T follicular helper cell (primary cell): ENCODE measurements at regions not wholly inside any gene's neighbourhood (a gene's known extent, or its start where the extent isn't known, plus 50 kb on each side); places are given as distances from the start of the nearest gene placed in this dataset.
"Not testable (repeated sequence)": the region's sequence is repeated elsewhere in the genome, so short reads cannot be mapped to it uniquely, and the experiment has no call there.

ENCODE experiments used
- DNase-seq: peaks from one replicate; pipeline ENCODE4 v3.0.0-alpha.2; 2020; ENCODE audit warnings: low read depth

GRCh38 chr11:33527738-33528137, 172.9 kb downstream of the C11orf91 start:
- DNase-seq, result not testable (repeated sequence)

GRCh38 chr11:33525789-33526188, 174.8 kb downstream of the C11orf91 start:
- DNase-seq, result no peak

DNA sequence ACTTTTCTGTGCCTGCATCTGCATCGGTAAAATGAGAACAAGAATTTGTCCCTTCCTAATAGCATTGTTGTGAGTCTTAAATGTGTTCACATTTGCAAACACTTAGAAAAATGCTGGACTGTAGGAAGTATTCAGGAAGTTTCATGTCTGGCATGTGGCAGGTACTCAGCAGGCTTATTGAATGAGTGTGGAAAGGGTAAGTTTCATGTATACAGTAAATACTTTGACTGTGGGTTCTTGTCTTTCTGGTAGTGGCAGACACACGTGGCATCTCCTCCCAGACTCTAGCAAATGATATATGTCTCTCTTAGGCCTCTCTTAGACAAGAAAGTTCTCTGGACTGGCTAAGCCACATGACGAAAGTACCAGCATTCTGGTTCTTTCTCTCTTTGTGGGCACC, 179.2 kb downstream of the C11orf91 start:
- no peak for DNase-seq

DNA sequence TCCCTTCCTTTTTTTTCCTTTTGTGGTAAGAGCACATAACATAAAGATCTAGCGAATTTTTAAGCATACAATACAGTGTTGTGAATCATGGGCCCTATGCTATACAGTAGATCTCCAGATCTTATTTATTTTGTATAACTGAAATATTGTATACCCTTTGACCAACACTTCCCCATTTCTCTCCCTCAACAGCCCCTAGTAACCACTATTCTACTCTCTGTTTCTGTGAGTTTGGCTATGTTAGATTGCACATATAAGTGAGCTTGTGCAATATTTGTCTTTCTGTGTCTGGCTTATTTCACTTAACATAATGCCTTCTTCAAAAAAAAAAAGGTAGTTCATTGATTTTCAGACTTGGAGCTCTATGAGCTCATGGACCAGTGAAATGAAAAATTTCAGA, 180.5 kb downstream of the C11orf91 start:
- DNase-seq, result no peak

- DNase-seq, result no peak
Observed at GRCh38 chr11:33515347-33515746, 185.3 kb downstream of the C11orf91 start.

- no peak for DNase-seq
Observed at GRCh38 chr11:33514079-33514925, 186.3 kb downstream of the C11orf91 start.

GRCh38 chr11:33509632-33510031, 191.0 kb downstream of the C11orf91 start:
- DNase-seq, result no peak

GRCh38 chr11:33507967-33508366, 192.7 kb downstream of the C11orf91 start:
- DNase-seq, result no peak

DNA sequence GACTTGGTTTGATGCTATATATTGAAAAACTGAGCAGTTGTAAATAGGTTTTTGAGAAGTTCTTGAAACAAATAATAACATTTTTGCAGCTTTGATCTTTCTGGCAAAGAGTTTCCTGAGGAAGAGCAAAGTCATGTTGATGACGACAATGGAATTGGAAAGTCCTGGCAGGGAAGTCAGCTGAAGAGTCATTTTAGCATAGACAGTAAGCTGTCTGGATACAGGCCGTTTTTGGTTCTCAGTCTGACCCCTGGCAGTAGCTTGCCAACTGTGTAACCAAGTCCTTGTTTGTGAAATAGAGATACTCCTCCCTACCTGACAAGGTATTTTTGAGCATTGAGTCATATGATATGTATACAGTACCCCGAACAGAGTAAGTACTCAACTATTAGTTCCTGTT, 193.3 kb downstream of the C11orf91 start:
- DNase-seq, result no peak

DNA sequence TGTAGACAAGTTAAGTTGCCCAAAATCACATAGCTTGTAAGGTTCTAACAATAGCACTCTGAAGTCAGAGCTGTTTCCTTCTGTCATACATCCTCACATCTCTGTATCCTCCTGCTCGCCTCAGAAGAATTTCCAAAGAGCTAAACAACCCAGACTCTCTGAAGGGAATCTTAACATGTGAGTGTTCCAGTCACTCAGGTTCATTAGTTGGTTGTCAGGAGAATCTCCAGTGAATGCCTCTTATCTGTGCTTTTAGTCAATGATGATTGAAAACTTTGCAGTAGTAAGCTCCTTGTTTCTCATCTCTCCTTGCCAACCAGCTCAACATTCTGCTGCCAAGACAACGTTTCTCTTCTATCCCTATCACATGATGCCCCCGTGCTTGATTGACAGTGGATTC, 195.5 kb downstream of the C11orf91 start:
- no peak for DNase-seq

DNA sequence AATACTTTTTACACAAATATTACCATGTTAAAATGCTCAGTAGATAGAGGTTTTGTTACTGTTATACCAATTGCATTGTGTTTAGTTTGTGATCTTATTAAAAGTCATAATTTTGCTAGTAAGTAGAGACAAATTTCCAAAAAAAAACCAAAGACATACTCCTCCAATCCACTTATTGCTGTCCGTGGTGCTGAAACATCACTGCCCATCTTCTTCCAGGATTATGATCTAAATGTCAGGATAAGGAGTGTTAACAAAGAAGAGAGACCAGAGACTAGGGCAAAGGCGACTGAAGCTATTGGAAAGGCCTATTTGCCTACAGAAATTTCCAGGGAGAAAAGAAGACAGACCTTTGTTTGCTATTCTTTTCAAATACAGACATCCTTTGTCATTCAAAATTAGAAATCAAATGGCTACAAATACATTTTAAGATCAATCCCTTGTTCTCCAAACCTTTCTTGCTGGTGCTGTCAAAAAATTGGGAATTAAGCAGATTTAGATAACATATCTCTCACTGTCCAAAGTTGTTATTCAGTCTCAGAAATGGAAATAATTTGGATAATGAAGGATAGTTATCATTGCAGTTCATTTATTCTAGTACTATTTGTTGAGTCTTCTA, 199.7 kb downstream of the C11orf91 start:
- DNase-seq, result no peak

DNA sequence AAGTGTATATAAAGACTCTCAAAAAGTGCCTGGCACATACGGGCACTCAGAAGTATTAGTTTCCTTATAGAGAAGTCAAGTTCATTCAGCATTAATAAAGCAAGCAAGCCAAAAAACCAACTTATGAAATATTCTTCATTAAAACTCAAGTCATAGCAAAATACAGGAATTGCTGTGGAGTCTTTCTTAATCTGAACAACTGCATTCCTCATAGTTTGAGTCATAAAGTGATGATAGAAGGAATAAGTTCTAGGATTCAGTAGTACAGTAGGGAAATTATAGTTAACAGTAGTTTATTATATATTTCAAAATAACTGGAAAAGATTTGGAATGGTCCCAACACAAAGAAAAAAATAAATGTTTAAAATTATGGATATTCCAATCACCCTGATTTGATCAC, 200.3 kb downstream of the C11orf91 start:
- DNase-seq, result no peak

DNA sequence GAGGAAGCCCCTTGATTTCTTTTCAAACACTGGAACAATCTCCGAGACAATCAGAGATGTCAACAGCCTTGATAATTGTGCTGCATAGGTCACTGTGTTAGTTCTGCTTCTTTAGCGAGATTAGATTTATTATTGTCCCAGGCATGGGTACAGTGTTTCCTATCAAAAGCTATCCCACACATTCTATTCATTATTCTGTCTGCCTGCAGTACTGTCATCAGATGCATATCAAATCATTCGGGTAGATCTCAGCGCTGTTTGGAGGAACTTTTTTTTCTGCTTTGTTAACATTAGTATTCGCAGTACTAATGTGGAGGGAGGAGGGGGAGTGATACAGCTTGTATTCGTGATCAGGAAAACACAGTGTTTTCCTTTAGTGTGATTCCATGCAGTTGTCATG, 208.0 kb downstream of the C11orf91 start:
- no peak for DNase-seq

- no peak for DNase-seq
Observed at GRCh38 chr11:33490842-33491370, 209.7 kb downstream of the C11orf91 start.

DNA sequence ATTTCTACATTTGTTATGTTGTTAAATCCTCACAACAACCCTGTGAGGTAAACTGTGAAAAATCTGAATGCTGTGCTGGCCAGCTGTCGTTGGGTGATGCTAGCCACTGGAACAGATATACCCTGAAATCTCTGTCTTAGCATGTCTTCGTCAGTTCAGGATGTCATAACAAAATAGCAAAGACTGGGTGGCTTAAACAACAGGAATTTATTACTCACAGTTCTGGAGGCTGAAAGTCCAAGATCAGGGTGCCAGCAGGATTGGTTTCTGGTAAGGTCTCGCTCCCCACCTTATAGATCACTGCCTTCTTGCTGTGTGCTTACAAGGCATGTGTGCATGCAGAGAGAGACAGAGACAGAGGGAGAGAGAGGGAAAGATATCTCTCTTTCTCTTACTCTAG, 211.7 kb downstream of the C11orf91 start:
- no peak for DNase-seq

DNA sequence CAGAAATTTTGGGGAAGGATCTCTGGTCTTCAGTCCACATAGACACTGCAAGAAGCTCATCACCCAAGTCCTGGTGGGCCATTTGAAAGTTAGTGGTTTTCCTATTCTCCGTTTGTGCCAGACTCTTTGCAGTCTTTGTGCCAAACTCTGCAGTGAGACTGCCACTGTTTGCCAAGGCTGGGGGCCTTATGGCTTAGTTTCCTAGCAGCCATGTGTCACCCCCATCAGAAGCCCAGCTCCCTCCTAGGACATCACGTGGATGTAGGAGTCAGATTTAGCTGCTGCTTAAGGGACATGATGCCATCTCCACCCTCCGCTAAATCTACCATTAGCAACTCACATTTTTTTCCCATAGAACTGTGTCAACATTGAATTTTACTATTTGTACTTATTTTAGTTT, 220.0 kb downstream of the C11orf91 start:
- no peak for DNase-seq

GRCh38 chr11:33479231-33479630, 221.4 kb downstream of the C11orf91 start:
- no peak for DNase-seq

DNA sequence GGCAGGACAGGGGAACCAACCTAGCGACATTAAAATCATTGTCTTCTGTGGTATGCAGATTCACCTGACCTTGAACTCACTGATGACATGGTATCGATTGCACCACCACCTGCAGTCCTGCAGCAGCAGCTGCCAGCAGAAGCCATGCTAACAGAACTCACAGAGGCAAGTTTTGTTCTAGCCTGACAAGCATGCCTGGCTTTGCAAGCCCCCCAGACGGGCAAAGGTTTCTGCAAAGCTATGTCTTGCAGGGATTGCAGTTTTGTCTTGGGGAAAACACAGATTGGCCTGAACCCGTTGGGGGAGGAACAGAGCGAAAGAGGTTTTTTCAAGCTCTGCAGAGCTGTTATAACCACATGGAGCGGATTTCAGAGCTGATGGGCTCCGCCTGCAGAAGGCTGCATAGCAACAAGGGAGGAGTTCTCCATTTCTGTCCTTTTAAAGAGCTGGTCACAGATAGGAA, 221.0 kb downstream of the HIPK3 start:
- no peak for DNase-seq

DNA sequence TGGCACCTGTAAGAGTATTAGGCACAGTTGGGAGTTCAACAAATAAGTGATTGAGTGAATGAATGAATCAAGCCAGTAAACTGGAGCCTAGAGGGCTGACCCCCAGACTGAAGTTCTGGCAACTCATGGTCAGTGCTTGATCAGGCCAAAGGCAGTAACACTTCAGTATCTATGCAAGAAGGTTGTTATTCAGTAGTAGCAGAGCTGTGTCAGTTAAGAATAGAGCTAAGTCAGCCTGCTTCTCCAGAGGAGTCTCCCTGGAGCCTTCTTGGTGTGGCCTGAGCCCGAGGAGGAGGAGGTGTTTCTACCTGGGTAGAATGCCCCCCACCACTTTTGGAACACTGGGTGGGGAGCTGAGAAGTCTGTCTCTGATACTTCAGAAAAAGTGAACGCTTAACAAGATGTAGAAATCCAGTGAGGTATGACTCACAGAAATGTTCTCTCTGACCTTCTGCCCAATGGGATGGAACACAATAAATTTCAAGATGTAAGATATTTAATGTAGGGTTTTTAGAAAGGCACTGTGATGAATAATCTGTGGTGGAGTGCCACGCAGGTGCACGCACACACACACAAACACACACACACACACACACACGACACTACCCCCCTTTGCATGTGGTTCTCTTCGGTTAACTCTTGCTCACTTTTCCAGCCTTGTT, 219.9 kb downstream of the HIPK3 start:
- no peak for DNase-seq

DNA sequence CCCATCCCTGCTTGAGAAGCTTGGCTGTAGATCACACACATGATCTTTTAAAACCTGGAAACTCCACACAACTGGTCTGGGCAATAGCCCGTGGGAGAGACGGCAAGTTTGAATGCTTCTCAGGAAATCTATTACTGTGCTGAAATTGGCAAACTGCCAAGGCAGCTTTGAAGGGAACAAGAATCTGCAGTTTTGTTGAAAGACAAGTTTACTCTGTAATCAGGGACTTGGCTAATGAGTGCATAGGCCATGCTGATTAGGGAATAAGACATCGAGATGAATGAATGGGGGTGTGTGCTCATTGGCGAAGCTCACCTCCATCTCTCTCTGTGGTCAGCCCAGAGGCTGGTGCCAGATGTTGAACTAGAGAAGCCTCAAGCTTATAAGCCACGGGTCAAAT, 218.8 kb downstream of the HIPK3 start:
- no peak for DNase-seq

- DNase-seq, result no peak
Observed at GRCh38 chr11:33474866-33475265, 217.7 kb downstream of the HIPK3 start.

DNA sequence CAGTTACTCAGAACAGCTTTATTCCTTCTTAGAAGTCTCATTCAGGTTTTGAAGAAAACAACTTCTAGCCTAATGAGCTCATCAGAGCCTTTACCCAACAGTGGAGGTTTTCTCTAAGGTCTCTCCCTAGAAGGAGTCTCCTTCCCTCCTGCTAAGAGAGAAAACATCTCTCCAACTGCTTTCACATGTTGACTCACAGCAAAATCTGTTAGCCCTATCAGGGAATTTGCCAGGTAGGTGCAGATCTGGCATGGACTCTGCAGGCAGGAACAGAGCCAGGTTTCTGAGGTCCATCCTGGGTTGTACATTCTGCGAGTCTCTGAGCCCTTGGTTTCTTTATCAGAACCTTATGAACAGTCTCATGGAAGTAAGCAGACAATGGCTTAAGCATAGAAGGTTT, 214.4 kb downstream of the HIPK3 start:
- DNase-seq, result no peak

DNA sequence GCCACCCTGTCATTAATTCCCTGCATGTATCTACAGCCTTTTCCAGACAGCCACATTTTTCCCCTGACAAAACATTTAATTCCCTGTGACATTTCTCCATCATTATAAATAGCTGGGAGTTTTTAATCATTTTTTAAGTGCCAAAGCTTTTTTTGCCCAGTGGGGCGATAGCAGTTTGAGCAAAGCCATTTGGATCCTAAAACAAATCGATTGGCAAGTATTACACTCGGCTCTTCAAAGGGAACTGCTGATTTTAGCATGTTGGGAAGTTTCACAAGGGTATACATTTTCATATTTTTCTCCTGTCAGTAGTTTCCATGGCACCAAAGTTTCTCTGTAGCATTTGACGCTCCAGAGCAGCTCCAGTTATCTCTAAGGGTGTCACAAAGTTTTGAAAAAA, 210.8 kb downstream of the HIPK3 start:
- DNase-seq, result no peak
